8988T (cell line): ENCODE measurements at regions not wholly inside any gene's neighbourhood (a gene's known extent, or its start where the extent isn't known, plus 50 kb on each side); places are given as distances from the start of the nearest gene placed in this dataset.
"Not testable (repeated sequence)": the region's sequence is repeated elsewhere in the genome, so short reads cannot be mapped to it uniquely, and the experiment has no call there.

Source experiments
- DNase-seq: peaks from one replicate; pipeline ENCODE4 v3.0.0; 2011

DNA sequence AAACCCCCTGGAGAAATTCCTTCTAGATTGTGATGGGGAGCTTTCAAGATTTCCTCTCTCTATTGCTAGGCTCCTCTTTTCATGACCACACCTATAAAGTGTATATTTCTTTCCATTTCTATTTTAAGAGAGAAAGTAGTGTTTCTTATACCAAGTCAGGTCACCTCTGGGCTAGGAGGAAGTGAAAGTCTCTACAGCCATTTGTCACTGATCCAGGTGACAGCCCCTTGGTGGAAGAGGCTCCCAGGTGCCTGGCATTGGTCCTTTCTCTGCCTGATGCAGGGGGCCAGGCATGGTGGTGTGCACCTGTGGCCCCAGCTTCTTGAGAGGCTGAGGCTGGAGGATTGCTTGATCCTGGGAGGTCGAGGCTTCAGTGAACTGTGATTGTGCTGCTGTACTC is 64.7 kb downstream of the DHCR7 start:
- no peak for DNase-seq

DNA sequence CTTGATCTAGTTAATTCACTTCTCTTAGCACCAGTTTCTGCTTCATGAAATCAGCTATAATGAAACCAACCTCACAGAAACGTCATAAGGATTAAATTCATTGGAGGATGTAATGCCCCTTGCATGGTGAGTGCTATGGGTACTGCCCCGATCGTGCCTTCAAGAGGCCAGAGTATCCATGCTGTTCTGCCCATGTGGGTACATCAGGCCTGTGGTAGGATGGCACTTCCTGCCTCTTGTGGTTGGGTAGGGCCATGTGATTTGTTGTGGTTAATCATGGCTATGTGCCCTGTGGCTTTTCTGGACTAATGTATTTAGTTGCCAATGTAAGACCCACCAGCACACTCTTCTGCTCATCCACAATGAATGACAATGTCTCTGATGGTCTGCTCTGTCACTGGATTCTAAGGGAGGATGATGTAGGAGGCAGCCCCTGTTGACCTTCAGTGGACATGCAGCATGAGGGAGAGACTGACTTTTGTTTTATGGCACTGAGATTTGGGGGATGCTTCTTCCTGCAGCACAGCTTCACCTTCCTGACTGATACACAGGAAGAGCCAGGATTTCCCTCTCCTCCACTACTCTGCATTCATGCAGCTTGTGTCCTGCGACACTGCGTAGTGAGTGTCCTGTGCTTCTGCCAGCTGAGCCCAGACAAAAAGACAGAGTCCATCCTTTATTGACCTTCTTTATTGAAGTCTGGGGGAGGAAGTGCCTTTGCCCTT is 66.2 kb downstream of the DHCR7 start:
- no peak for DNase-seq

- no peak for DNase-seq
Measured at GRCh38 chr11:71379701-71380100, 68.5 kb downstream of the DHCR7 start.

- DNase-seq: no peak
Measured at GRCh38 chr11:71373791-71374454, 74.3 kb downstream of the DHCR7 start.

- no peak for DNase-seq
Measured at GRCh38 chr11:71372693-71373657, 75.2 kb downstream of the DHCR7 start.

- no peak for DNase-seq
Measured at GRCh38 chr11:71371674-71372069, 76.5 kb downstream of the DHCR7 start.

- no peak for DNase-seq
Measured at GRCh38 chr11:71370895-71371673, 77.1 kb downstream of the DHCR7 start.

DNA sequence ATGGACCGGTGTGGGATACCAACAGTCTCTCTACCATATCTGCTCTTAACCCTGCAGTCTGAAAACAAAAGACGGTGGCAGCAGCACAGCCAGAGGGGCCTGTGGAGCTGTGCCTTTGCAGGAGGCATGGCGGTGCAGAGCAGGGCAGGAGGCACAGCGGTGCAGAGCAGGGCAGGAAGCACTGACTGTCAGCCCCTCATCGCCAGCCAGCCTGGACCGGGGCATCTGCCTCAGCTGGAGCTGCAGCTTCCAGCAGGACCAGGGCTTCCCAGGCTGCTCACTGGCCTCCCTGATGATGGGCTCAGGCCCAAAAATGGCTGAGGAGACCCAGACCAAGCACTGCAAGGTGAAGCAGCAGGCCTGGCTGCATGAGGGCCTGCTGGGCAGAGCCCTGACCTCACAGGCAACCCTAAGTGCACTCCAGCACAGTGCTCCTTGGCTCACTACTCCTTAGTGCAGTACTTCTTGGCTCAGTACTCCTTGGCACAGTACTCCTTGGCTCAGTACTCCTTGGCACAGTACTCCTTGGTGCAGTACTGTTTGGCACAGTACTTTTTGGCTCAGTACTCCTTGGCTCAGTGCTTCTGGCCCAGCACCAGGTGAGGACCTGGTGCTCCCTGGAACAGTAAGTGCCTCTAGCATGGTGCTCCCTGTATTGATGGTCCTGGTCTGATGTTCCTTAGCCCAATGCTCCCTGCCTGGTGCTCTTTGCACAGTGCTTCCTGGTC is 78.0 kb downstream of the DHCR7 start:
- no peak for DNase-seq

GRCh38 chr11:71369411-71369810 is 78.8 kb downstream of the DHCR7 start:
- no peak for DNase-seq

DNA sequence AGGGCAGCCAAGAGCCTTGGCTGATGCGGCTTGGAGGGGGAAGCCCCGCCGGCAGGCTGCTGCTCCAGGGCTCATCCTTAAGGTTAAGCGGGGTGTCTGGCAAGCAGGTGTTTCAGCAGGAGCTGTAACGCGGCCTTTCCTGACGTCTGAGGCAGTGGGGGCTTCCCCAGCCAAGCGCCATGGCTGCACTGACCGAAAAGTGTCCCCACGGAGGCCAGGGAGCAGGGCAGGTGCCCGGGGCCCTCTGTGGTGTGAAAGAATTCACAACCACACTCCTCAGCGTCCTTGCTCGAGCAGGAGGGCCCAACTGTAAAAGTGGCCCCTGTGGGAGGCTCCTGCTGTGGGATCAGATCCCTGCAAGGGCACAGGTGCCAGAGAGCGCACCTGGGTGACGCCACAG is 79.2 kb downstream of the DHCR7 start:
- DNase-seq: no peak

DNA sequence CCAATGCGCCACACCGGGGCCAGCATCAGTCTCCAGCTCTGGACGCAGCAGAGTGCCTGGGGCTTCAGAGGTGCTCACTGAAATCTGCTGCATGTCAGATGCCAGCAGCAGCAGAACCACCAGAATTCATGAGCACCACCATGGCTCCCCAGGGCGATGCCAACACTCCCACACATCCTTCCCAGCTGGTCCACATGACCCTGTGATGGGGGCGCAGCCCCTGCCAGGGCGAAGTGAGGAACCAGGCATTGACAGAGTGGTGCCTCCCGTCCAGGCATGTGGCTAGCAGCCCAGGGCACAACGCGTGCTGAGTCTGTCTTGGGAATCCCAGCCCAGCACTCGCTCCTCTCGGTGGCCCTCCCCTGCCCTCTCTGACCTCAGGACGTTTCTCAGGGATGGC is 80.4 kb downstream of the DHCR7 start:
- no peak for DNase-seq

- DNase-seq: not testable (repeated sequence)
Measured at GRCh38 chr11:71367276-71367675, 80.9 kb downstream of the DHCR7 start.

DNA sequence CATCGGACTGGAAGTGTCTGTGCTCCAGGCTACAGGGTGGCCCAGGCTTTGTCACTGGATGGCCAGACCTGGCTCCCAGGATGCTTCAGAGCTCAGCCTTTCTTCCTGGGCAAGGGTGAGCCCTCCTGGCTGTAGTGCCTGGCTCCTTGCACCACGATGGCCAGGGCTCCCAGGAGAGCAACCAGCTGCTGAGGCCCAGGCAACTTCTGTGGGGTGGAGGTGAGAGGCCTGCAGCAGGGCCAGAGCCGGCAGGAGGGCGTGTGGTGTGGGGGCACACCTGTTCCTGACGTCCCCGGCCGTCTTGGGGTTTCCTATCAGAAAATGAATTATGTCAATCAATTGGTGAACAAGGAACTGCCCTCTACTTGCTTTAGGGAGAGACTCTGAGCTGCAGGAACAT is 82.1 kb downstream of the DHCR7 start:
- no peak for DNase-seq

- DNase-seq: no peak
Measured at GRCh38 chr11:71365626-71366025, 82.6 kb downstream of the DHCR7 start.

GRCh38 chr11:71364806-71365205 is 83.4 kb downstream of the DHCR7 start:
- DNase-seq: no peak

DNA sequence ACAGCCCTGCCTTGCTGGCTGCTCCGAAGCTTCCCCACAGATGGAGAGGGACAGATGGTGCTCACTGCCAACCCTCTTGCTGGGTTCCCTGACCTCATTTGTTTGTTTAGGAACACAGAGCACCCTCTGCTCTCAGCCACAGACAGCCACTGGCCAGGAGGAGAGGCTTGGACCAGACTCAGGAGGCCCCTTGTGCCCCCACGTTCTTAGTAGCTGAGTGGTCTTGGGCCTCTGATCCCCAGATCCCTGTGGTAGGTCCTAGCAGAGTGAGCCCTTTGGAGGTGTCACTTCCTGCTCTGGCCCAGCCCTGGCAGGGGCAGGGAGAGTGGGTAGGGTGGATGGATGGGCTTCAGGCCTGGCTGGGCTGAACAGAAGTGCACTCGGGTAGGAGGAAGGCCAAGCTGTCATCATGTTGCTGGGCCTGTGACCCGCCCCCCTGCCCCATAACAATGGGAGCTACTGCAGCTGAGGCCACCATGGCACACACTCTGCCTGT is 84.0 kb downstream of the DHCR7 start:
- DNase-seq: no peak

DNA sequence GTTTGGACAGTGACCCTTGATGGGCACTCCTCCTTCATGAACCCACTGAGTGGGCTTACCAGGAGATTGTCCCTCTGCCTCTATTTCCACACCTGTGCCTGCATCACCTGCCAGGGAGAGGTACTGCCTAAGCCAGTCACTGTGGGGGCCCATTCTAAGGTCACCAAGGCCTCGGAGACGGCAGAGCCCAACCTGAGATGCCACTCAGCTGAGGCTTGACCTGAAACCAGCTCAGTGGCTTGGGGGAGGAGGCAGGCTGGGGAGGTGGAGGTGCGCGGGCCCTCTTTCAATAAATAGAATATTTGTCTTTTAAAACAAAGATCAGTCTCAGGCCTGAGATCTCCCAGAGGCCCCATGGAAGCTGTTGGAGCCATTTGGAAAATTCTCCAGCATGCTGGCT is 84.5 kb downstream of the DHCR7 start:
- DNase-seq: no peak

GRCh38 chr11:71358963-71359567 is 89.1 kb downstream of the DHCR7 start:
- DNase-seq: no peak

GRCh38 chr11:71358122-71358728 is 90.0 kb downstream of the DHCR7 start:
- DNase-seq: no peak

GRCh38 chr11:71357414-71357813 is 90.8 kb downstream of the DHCR7 start:
- no peak for DNase-seq

GRCh38 chr11:71356904-71357303 is 91.3 kb downstream of the DHCR7 start:
- DNase-seq: no peak
